D721Med (cell line): ENCODE measurements at regions not wholly inside any gene's neighbourhood (a gene's known extent, or its start where the extent isn't known, plus 50 kb on each side); places are given as distances from the start of the nearest gene placed in this dataset.

Experiments
- DNase-seq: peaks from one replicate; pipeline ENCODE4 v3.0.0; 2011; ENCODE audit warnings: low spot score; ENCODE audit not compliant: insufficient read length
- FAIRE-seq: peaks from 2 replicates; lab custom pipeline; 2011; peaks lifted over from hg19 to GRCh38; lab: Jason Lieb, UNC
- TF ChIP-seq, protein P1 (sequence below): IDR thresholded peaks from 2 replicates; pipeline ENCODE4 v1.5.1; 2012; ENCODE audit warnings: mild to moderate bottlenecking, control low read depth; ENCODE audit not compliant: insufficient read depth; ENCODE audit errors: missing control alignments

DNA sequence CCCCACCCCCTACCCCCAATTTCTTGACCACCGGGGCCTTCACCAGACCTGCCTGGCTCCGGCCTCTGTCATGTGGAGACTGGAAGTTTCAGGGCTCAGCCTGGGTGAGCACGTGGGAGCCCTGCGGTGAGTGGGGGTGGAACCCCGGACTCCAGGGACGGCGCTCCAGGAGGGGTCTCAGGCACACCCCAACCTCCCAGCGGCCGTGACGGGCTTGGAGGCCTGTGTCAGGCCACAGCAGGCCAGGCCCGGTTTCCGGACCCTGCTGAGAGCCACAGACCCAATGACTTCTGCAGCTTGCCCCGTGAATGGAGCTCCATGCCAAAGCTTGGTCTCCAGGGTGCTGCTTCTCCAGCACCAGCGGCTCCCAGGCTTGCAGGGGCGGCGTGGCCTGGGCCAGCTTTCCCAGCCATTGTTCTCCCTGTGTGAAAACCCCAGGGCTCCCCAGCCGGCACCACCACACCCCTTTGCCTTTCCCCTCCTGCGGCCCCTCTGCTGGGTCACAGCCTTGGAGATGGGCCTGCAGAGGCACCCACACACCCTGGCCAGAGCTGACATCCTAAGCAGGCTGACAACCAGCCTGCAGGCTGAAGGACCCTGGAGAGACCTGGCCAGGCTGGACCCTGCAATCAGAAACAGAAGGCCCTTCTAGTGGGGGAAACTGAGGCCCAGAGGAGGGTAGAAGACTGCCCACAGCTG, 186.2 kb upstream of the C14orf180 start:
- DNase-seq (no peak), FAIRE-seq (no peak)
- TF ChIP-seq, protein P1, sequence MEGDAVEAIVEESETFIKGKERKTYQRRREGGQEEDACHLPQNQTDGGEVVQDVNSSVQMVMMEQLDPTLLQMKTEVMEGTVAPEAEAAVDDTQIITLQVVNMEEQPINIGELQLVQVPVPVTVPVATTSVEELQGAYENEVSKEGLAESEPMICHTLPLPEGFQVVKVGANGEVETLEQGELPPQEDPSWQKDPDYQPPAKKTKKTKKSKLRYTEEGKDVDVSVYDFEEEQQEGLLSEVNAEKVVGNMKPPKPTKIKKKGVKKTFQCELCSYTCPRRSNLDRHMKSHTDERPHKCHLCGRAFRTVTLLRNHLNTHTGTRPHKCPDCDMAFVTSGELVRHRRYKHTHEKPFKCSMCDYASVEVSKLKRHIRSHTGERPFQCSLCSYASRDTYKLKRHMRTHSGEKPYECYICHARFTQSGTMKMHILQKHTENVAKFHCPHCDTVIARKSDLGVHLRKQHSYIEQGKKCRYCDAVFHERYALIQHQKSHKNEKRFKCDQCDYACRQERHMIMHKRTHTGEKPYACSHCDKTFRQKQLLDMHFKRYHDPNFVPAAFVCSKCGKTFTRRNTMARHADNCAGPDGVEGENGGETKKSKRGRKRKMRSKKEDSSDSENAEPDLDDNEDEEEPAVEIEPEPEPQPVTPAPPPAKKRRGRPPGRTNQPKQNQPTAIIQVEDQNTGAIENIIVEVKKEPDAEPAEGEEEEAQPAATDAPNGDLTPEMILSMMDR, result no peak

DNA sequence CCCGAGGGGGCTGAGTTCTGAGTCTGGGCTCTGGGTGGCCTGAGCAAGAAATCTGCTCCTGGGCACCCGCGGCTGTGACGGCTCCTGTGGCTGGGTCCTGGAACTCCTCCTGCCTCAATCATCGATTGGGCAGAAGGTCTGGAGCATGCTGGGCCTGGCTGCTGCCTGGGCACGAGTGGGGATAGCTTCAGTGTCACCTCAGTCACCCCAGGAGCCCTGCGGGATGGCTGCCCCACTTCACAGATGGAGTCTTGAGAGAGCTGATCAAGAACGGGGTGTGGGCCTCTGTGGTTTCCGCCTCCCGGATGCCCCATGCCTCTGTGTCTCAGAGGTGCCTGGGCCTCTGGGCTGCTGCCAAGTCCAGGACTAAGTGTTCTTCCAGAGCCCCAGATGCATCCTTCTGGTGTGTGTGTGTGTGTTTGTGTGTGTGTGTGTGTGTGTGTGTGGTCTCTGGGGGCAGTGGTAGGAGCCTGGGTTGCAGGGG, 185.6 kb upstream of the C14orf180 start:
- FAIRE-seq (no peak), DNase-seq (no peak)
- TF ChIP-seq, protein P1, result no peak

DNA sequence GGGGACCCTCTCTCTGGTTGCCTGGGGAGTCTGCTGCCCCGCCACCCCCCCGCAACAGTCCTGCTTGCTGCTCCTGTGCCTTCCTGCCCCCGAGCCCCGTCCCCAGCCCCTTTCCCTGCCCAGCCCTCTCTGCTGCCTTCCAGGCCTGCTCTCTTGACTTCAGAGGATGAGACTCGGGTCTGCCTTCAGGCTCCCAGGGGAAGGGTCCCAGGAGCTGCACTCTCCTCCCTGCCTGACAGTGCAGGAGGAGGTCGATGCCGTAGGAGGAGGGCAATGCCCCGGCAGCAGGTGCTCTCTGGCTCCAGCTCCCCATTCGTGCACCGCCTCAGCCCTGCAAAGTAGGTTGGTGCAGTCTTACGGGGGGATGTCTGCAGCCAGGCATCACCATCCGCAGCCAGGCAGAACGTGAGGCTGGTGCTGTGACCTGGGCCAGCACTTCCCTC, 185.1 kb upstream of the C14orf180 start:
- no peak for FAIRE-seq
- no peak for DNase-seq
- TF ChIP-seq, protein P1, result no peak

DNA sequence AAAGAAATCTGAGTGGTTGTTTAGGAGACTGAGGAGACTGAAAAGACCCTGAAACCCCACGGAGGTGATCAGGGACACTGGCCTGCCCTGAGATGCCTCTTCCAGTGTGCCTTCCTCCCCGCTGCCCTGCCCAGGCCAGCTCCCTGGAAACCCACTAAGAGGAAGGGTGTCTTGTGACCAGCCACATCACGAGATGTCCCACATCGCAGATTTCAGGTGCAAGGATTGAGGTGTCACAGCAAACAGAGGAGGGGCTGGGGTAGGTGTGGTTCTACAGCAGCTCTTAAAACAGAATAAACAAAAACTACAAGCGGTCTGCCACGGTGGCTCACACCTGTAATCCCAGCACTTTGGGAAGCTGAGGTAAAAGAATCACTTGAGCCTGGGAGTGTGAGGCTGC, 184.3 kb upstream of the C14orf180 start:
- TF ChIP-seq, protein P1, result no peak
- DNase-seq (no peak), FAIRE-seq (no peak)

DNA sequence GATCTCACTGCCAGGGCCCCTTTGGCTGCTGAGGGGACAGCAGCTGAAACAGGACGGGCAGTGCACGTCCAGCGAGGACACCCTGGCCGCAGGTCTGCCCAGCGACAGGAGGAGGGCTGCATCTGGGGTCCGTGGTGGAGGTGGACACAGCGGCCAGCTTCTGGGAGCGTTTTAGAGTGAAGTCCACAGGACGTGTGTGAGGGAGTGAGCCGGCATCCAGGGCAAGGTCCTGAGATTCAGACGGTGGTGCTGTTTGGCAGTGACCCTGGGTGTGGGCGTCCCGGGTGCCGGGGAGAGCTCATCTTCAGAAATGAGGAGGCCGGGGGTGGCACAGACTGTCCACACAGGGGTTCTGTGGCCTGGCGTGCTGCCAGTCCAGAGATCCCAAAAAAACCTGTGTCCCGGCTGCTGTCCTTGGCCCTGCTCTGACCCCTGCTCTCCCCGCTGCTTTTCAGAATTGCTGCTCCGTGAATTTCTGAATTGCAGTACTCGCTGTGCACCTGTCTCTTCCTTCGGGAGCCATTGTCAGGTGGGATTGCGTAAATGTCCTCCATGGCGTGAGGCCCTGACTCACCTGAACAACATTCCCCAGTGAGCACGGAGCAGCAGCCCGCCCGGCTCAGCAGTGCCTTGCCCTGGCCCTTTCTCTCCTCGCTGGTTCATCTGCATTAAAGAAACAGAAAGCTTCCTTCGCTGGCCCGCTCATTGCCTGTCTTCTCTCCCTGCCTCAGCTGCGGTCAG, 183.5 kb upstream of the C14orf180 start:
- no peak for DNase-seq
- TF ChIP-seq, protein P1, result no peak
- FAIRE-seq, result no peak

DNA sequence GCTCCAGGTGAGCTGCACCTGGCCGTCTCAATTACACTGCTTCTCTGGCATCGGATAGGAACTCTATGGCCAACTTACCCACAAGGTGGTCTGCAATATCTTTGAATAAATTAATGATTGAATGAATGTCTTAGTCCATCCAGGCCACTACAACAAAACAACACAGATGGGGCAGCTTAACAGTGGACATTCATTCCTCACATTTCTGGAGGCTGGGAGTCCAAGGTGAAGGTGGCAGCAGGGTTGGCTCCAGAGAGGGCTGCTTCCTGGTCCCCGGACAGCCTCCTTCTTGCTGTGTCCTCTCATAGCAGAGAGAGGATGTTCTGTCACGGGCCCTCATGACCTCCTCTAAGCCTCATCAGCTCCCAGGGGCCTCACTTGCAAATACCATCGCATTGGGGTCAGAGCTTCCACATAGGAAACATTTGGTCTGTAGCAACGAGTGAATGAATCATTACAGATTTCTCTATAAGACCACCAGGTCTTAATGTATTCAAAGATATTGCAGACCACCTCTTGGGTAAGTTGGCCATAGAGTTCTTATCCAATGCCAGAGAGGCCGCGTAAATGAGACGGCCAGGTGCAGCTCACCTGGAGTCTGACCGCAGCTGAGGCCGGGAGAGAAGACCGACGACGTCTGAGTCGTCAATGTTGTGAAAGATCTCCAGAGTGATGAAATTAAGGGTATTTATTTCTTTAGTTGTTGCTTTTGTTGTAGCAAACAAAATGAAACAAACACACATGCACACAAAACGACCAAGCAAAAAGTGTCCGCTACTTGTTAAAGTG, 182.7 kb upstream of the C14orf180 start:
- FAIRE-seq (no peak), DNase-seq (no peak)
- TF ChIP-seq, protein P1, result no peak
